Endothelial cell (in vitro differentiated cells): ENCODE measurements at regions not wholly inside any gene's neighbourhood (a gene's known extent, or its start where the extent isn't known, plus 50 kb on each side); places are given as distances from the start of the nearest gene placed in this dataset.

ENCODE experiments used
- DNase-seq: peaks from one replicate; pipeline ENCODE4 v3.0.0; 2021; ENCODE audit warnings: low spot score
- H3K27ac Mint-ChIP-seq: one replicate; pipeline ENCODE4 v1.8.0; 2021; ENCODE audit warnings: mixed read lengths, inconsistent platforms; ENCODE audit not compliant: unreplicated experiment
- H3K27me3 Mint-ChIP-seq: one replicate; pipeline ENCODE4 v1.8.0; 2021; ENCODE audit warnings: mild to moderate bottlenecking, moderate library complexity, mixed read lengths, inconsistent platforms; ENCODE audit not compliant: unreplicated experiment
- H3K36me3 Mint-ChIP-seq: one replicate; pipeline ENCODE4 v1.8.0; 2021; ENCODE audit warnings: mild to moderate bottlenecking, low read depth, mixed read lengths, inconsistent platforms; ENCODE audit not compliant: unreplicated experiment
- H3K4me1 Mint-ChIP-seq: one replicate; pipeline ENCODE4 v1.8.0; 2021; ENCODE audit warnings: mild to moderate bottlenecking, mixed read lengths, inconsistent platforms; ENCODE audit not compliant: unreplicated experiment
- H3K4me3 Mint-ChIP-seq: one replicate; pipeline ENCODE4 v1.8.0; 2021; ENCODE audit warnings: mild to moderate bottlenecking, mixed read lengths, inconsistent platforms; ENCODE audit not compliant: unreplicated experiment
- H3K9me3 Mint-ChIP-seq: one replicate; pipeline ENCODE4 v1.8.0; 2021; ENCODE audit warnings: mixed read lengths, inconsistent platforms; ENCODE audit not compliant: unreplicated experiment
- TF ChIP-seq, protein P1 (sequence below): fragments of 200-600 bp; sonication (generic); IDR thresholded peaks from one replicate; pipeline ENCODE4 v1.5.0; 2021; ENCODE audit warnings: antibody characterized with exemption; ENCODE audit not compliant: unreplicated experiment

DNA sequence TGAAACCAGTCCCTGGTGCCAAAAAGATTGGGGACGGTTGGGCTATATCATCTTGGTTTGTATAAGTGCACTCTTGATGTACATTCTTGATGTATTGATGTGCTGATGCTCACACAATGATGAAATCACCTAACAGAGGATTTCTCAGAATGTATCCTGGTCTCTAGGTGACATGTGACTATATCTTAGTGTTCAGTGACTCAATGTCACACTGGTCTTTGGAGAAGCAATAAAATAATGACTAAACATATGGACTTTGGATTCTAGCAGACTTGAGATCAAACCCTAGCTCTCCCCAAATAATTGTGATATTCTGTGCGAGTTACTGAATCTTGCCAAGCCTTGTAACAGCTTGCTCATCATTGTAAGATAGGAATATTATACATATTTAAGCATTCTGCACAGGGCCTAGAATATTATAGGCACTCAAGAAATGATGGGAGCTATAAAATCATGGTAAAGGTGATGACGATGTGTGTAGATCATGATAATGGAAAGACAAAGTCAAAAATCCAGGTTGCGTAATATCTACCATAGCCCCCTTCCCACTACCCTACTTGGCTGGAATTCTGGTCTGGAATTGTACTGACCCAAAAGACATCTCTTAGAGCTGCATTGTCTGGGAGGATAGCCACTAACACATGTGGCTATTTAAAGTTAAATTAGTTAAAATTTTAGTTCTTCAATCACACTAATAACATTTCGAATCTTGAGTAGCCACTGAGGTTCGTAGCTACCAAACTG is 117.6 kb upstream of the PWP1 start:
- H3K4me3 Mint-ChIP-seq = no peak overlapping the region
- DNase-seq = no peak
- H3K27ac Mint-ChIP-seq = no peak overlapping the region
- peaks cover 2% of the 10 kb centered on the region for H3K27me3 Mint-ChIP-seq
- no peaks in the 10 kb centered on the region for H3K9me3 Mint-ChIP-seq
- H3K36me3 Mint-ChIP-seq = no peaks in the 10 kb centered on the region
- no peaks in the 10 kb centered on the region for H3K4me1 Mint-ChIP-seq
- TF ChIP-seq, protein P1, sequence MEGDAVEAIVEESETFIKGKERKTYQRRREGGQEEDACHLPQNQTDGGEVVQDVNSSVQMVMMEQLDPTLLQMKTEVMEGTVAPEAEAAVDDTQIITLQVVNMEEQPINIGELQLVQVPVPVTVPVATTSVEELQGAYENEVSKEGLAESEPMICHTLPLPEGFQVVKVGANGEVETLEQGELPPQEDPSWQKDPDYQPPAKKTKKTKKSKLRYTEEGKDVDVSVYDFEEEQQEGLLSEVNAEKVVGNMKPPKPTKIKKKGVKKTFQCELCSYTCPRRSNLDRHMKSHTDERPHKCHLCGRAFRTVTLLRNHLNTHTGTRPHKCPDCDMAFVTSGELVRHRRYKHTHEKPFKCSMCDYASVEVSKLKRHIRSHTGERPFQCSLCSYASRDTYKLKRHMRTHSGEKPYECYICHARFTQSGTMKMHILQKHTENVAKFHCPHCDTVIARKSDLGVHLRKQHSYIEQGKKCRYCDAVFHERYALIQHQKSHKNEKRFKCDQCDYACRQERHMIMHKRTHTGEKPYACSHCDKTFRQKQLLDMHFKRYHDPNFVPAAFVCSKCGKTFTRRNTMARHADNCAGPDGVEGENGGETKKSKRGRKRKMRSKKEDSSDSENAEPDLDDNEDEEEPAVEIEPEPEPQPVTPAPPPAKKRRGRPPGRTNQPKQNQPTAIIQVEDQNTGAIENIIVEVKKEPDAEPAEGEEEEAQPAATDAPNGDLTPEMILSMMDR = no peak

DNA sequence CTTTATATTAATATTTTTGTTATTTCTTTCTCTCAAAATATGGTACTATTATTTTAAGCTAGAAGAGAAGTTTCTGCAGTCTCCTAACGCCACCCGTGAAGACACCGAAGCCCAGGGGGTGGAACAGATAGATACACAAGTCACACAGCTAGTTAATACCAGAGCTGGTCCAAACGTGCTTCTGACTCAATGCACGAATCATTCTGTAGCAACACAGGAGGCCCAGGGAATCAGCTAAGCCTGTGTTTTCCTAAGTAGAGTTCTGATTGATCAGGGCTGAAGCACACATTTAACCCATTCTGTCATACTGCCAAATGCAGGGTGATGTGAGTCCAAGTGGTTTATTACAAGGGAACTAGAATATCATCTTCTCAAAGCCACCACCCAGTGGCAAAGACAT is 116.9 kb upstream of the PWP1 start:
- Mint-ChIP-seq H3K4me1 (no peaks in the 10 kb centered on the region), H3K4me3 (no peak overlapping the region), H3K27ac (no peak overlapping the region), H3K36me3 (no peaks in the 10 kb centered on the region), H3K9me3 (no peaks in the 10 kb centered on the region), H3K27me3 (peaks cover 4% of the 10 kb centered on the region)
- TF ChIP-seq, protein P1 = no peak
- no peak for DNase-seq

DNA sequence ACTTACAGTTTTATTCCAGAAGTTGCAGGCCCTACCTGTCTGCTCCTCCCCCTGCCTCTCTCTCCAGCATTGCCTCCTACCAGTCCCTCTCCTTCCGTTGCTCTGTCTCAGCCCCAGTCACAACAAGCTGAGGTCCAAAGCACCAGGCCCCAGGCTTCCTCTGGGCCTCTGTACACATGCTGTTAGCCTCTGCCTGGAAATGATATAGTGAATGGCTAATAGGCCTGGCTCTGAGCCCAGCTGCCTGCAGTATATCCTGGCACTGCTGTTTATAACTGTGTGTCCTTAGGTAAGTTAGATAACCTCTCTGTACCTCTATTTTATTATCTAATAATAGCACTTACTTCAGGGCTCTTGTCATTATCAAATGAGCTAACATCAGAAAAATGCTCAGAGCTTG is 114.9 kb upstream of the PWP1 start:
- Mint-ChIP-seq H3K4me1 (no peaks in the 10 kb centered on the region), H3K4me3 (no peak overlapping the region), H3K36me3 (no peaks in the 10 kb centered on the region), H3K27ac (no peak overlapping the region), H3K27me3 (peaks cover 4% of the 10 kb centered on the region), H3K9me3 (no peaks in the 10 kb centered on the region)
- no peak for DNase-seq
- TF ChIP-seq, protein P1 = no peak

DNA sequence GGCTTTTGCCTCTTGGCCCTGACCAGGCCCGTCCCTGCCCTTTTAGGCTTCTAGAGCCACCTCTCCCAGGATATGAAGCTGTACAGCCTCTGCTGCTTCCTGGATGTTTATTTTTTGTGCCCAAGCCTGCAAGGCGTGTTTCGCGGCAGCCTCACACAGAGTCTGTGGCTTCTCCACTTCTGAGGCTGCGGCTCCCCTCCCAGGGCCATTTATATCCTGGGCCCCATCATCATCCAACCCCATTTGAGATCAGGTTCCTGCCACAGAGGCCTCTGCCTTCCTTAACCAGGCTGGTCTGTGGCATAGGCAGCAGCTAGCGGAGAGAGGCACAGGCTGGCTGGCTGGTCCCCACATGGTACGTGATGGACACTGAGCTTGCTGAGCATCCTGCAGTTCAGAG is 114.1 kb upstream of the PWP1 start:
- Mint-ChIP-seq H3K9me3 (no peaks in the 10 kb centered on the region), H3K36me3 (no peaks in the 10 kb centered on the region)

DNA sequence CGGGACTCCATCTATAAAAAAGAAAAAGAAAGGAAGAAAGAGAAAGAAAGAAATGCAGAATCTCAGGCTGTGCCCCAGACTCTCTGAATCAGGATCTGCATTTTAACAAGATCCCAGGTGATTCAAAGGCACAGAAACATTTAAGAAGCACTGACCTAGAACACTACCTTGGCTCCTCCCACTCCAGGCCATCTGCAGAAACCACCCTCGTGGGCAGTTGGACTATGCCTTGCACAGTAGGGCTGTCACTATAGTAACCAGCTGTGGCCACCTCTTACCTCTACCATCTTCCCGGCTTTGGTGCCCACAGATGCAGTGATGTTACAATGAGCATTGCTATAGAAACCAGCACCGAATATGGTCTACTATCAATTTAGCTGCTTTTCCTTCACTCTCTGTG is 110.9 kb upstream of the PWP1 start:
- DNase-seq = no peak
- H3K36me3 Mint-ChIP-seq = no peaks in the 10 kb centered on the region
- peaks cover 5% of the 10 kb centered on the region for H3K27me3 Mint-ChIP-seq
- H3K4me1 Mint-ChIP-seq = no peaks in the 10 kb centered on the region
- H3K27ac Mint-ChIP-seq = no peak overlapping the region
- TF ChIP-seq, protein P1 = no peak
- no peak overlapping the region for H3K4me3 Mint-ChIP-seq
- no peaks in the 10 kb centered on the region for H3K9me3 Mint-ChIP-seq

More for the DNA sequence above, 114.1 kb upstream of the PWP1 start:
- no peak overlapping the region for H3K4me3 Mint-ChIP-seq
- no peaks in the 10 kb centered on the region for H3K4me1 Mint-ChIP-seq
- H3K27me3 Mint-ChIP-seq = peaks cover 4% of the 10 kb centered on the region
- DNase-seq = no peak
- no peak overlapping the region for H3K27ac Mint-ChIP-seq
- TF ChIP-seq, protein P1 = no peak
